IPS-NIHi7 (cell line): ENCODE measurements at regions not wholly inside any gene's neighbourhood (a gene's known extent, or its start where the extent isn't known, plus 50 kb on each side); places are given as distances from the start of the nearest gene placed in this dataset.

Source experiments
- DNase-seq: peaks from one replicate; pipeline ENCODE4 v3.0.0; 2012; ENCODE audit warnings: mixed read lengths; ENCODE audit errors: extremely low spot score

GRCh38 chr5:3394891-3395599 lies 200.6 kb upstream of the IRX1 start:
- DNase-seq, result no peak

- no peak for DNase-seq
These were observed 201.6 kb upstream of the IRX1 start for GRCh38 chr5:3393920-3394597.

DNA sequence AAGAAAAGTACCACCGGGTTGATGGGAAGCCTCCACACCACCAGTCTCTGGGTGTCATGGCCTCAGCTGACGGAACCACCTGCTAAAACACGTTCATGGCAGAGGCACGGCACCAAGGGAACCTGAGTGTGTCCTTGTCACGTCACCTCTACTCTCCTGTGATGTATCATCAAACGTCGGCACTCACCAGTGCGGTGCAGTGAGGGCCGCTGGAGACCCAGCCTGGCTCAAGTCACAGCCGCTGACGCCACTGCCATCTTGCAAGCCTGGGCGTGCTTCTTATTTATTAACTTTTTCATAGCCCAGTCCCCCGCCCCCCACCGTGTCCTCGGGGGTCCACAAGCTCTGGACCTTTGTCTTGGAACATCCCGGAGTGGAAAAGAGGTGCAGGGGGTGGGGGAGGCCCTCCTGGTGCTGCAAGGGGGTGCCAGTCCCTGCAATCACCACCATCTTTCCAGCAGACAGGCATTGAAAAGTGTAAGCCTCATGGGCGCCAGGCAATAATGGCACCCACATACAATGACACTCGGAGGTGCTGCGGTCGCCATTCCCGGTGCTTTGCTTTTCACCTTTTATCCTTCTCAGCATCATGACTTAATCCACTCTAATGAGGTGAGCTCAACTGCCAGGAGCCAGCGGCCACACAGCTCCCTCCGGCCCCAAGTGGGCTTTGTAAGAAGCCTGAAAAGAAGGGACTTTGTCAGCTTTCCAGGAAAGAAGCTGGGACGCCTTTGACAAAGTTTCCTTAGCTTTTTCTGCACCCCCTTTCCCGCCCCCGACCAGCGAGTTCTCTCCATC lies 202.3 kb upstream of the IRX1 start:
- no peak for DNase-seq

- no peak for DNase-seq
These were observed 203.2 kb upstream of the IRX1 start for GRCh38 chr5:3392306-3392939.

- no peak for DNase-seq
These were observed 204.4 kb upstream of the IRX1 start for GRCh38 chr5:3391210-3391609.

GRCh38 chr5:3389471-3390026 lies 206.1 kb upstream of the IRX1 start:
- no peak for DNase-seq

GRCh38 chr5:3386637-3387036 lies 209.0 kb upstream of the IRX1 start:
- no peak for DNase-seq

DNA sequence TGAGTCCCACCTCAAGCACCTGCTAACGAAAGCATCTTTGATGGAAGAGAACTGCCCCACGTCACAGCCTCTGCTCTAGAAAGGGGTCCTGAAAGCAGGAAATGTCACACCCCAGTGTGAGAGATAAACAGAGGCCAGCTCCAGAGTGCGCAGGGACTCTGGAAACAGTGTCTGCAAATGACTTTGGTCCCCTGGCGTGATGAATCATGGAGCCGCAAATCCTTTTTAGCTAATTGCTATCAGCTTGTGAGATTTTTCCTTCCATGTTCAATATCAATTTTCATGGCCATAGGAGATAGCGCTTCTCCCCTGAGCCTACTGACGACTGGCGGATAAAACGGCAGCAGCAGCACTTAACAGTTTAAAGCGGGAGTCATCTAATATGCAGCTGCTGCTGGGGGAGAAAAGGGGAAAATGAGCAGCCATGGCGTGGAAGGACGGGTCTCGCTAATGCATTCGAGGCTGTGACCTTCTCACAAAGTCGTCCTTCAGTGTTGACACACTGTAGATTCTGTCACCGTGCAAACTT lies 209.6 kb upstream of the IRX1 start:
- no peak for DNase-seq

DNA sequence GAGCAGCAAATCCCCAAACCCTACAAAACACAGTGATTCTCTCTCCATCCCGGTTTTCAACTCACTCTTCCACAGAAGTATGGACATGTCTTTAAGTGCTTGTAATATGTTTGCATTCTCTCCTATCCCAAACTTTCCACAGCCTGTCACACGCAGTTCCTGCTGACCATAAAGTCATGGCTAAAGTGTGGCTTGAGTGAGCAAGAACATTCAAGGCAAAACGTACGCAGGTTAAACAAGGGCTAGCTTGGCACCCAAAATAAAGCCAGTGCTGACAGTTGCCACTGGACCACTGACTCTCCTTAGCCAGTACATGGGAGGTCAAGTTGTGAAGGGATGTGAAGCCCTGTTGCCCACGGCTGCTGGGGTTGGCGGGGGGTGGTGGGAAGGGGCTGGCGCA lies 211.1 kb upstream of the IRX1 start:
- no peak for DNase-seq

DNA sequence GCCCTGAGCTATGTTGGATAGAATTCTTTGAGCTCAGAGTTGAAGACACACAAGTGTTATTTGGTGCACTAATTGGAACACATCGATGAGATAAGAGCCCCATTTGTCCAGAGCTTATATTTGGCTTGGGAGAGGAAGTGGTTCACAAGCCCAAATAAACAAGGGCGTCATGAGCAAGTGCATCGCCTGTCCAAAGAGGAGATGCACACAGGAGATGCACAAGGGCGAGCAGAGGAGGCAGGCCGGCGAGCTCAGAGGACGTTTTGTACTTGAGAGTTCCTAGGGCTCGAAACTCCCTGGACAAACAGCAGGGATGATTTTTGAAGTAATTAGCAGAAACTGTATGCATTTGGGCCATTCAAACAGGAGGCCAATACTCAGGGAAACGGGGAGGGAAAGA lies 212.8 kb upstream of the IRX1 start:
- no peak for DNase-seq

GRCh38 chr5:3382151-3382550 lies 213.5 kb upstream of the IRX1 start:
- DNase-seq, result no peak

GRCh38 chr5:3381206-3381825 lies 214.3 kb upstream of the IRX1 start:
- DNase-seq, result no peak

- DNase-seq, result no peak
These were observed 214.9 kb upstream of the IRX1 start for GRCh38 chr5:3380689-3381088.

GRCh38 chr5:3377831-3378230 lies 217.8 kb upstream of the IRX1 start:
- no peak for DNase-seq

- DNase-seq, result no peak
These were observed 218.5 kb upstream of the IRX1 start for GRCh38 chr5:3377176-3377575.

DNA sequence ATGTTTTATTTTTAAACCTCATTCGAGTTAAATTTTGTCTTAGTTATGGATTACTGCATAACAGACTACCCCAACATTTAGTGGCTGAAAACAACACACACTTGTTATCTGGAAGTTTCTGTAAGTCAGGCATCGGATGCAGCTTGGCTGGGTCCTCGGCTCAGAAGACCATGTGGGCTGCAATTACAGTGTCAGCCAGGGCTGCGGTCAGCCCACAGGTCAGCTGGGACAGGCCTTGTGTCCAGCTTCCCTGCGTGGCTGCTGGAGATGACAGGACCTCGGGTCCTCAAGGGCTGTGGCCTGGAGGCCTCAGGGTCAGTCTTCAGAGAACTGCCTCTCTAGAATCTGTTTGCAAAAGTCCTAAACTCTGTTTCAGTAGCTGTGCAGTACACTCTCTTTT lies 219.0 kb upstream of the IRX1 start:
- no peak for DNase-seq

- no peak for DNase-seq
These were observed 219.9 kb upstream of the IRX1 start for GRCh38 chr5:3375586-3376311.

DNA sequence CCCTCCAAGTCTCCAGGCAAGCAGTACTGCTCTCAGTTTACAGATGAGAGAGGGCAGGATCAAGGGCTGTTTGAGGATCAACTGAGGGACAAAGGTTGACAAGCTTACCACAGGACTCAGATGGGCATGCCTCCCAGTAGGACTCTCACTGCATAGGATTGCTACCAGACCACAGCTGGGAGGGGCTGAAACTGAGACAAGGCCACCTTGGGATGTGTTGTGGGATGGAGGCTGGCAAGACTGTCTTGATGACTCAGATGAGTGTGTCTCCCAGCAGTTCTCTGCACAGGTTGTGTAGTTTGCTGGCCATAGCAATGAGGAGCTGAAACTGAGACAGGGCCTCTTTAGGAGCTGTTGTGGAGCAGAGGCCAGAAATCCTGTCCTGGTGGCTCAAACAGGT lies 222.2 kb upstream of the IRX1 start:
- DNase-seq, result no peak

GRCh38 chr5:3372289-3372688 lies 223.3 kb upstream of the IRX1 start:
- no peak for DNase-seq

- no peak for DNase-seq
These were observed 230.0 kb upstream of the IRX1 start for GRCh38 chr5:3365501-3366215.
